GM19324 (cell line): ENCODE measurements at regions not wholly inside any gene's neighbourhood (a gene's known extent, or its start where the extent isn't known, plus 50 kb on each side); places are given as distances from the start of the nearest gene placed in this dataset.

Source experiments
- ATAC-seq: cut with Tn5 transposase; IDR thresholded peaks from one replicate; pipeline ENCODE4 v1.9.1; 2021; ENCODE audit warnings: mild to moderate bottlenecking, moderate library complexity; ENCODE audit not compliant: unreplicated experiment, low FRiP score

- ATAC-seq: no peak
Measured at GRCh38 chr1:193348769-193349535, 162.5 kb upstream of the B3GALT2 start.

DNA sequence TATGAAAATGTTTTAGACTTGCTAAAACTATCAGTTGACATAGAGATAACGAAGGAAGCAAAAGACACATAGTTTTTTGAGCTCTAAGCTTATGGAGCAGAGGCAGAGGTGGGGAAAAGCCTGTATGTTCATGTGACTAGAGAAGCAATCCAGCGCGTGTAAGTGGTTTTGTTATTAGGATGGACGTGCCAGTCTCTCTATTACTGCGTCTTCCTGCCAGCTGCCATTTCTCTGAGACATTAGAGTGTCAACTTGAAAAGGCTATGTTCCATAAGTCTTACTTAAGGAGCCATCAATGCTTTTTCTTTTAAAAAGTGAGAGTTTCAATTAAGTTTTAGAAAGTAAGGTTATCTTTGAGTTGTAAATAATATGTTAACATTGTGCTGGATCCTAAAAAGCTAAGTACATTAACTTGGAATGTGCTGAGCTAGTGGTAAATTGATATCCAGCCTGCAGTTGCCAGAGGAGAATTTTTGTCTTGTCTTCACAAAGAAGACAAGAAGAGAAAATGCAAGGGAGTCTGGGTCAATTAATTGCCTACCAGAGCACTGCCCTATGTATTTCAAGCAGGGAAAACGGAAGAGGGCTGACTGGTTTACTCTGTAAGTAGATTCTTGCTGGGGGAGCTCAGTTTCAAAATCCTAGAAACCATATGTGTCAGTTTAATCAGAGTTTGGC lies 161.8 kb upstream of the B3GALT2 start:
- ATAC-seq: no peak

DNA sequence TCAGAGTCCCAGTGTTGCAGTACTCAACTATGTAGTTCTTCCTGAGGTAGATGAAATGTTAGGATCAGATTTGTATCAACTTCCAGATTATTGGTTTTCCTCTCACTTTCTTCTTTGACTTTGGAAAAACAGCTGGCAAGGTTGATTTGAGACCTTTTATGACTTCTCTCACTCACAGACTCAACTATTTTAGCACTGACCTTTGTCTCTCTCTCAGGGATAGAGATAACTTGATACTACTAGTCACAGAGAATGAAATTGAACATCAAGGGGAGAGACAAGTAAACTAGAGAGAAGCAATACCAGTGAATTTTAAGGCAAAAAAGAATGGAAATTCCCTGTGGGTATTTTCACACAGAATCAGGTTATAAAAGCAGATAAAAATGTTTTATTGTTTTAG lies 159.7 kb upstream of the B3GALT2 start:
- no peak for ATAC-seq

DNA sequence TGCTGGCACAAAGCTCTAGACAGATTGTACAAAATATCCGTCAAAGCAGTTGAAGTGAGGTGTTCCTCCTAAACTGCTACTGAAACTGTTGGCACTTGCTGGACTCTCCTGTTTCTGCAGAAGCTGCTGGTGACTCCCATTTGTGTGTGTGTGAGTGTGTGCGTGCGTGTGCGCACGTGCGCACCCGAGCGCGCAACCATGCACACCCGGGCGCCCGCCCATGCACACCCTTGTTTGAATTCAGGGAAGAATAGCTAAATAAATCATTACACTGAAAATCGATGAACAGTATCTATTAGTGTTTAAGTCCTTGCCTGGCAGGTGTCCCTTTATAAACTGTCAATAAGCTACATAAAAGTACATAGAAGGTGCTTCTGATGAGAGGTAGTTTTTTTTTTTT lies 156.4 kb upstream of the B3GALT2 start:
- no peak for ATAC-seq

DNA sequence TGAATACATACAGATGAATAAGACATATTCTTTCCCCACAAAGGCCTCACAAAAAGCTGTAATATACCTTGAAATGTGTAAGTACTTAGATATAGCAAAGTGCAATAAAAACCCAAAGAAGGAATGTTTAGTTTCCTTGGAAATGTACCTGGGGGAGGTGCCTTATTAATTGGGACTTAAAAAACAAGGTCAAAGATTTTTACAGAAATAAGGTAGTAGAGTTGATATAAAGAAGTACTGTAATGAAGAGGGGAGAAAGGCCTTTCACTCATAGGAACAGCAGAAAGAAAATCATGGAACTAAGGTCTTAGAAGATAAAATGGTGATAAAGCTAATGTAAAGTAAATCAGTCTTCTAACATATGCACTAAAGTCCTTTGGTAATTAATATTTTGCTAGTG lies 153.9 kb upstream of the B3GALT2 start:
- ATAC-seq: no peak

DNA sequence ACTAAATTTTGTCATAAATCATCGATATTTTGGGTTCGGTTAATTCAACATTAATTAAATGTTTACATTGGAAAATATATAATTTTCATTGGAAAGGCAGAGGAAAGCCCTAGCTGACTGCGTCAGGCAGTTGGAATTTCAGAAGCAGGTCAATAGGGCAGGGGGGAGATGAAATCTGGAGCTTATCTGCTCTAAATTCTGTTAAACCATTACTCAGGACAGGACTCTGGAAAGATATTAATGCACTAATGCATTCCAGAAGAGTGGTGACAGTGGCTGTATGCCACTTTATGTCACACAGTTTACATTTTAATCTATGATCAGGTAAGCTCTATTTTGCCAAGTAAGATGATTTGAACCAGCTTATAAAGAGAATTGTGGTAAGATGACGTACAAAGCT lies 153.0 kb upstream of the B3GALT2 start:
- no peak for ATAC-seq

GRCh38 chr1:193338194-193338593 lies 151.8 kb upstream of the B3GALT2 start:
- no peak for ATAC-seq

DNA sequence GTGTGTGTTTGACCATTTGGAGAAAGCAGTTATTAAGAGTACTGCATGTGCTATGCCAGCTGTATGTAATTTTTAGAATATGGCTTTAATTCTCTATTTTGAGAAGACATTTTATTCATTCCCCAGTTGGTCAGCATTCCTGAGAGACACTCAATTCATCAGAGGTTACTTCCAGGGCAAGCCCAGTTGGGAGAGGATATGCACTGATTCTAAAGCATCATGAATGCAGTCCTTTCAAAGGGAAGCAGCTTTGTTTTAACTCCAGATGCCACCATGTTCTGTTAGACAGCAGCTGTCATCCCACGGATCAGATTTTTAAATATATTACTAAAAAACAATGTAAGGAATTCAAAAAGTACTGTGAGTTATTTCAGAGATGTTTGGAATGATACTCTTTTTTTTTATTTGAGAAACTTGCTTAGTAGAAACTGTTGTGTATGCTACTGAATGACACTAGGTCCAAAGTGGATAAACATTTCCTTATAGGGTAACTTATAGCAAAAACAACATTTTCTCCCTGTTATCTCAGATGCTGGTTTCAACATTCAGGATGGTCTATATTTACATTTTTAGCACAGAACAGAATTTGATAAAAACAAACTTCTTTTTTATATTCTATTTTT lies 149.5 kb upstream of the B3GALT2 start:
- ATAC-seq: no peak

- ATAC-seq: no peak
Measured at GRCh38 chr1:193333166-193333565, 146.8 kb upstream of the B3GALT2 start.

DNA sequence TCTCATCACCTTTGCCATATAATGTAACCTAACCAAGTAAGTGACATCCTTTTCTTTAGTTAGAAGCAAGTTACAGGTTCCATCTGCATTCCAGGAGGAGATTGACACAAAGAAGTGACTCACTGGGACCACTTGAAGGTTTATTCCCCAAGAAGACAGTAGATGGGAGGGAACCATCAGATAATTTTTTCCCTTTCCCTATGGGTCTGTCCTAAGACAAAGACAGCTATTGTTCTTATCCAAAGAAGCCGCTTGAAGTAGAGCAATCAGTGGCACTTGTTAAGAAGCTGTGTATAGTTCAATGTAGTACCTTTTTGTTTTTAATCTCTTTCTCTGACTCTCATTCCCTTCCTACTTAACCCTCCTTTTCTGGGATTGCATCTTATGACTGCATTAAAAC lies 139.9 kb upstream of the B3GALT2 start:
- no peak for ATAC-seq

GRCh38 chr1:193325771-193326170 lies 139.4 kb upstream of the B3GALT2 start:
- ATAC-seq: no peak

GRCh38 chr1:193325042-193325441 lies 138.6 kb upstream of the B3GALT2 start:
- no peak for ATAC-seq

- ATAC-seq: no peak
Measured at GRCh38 chr1:193322211-193322610, 135.8 kb upstream of the B3GALT2 start.

DNA sequence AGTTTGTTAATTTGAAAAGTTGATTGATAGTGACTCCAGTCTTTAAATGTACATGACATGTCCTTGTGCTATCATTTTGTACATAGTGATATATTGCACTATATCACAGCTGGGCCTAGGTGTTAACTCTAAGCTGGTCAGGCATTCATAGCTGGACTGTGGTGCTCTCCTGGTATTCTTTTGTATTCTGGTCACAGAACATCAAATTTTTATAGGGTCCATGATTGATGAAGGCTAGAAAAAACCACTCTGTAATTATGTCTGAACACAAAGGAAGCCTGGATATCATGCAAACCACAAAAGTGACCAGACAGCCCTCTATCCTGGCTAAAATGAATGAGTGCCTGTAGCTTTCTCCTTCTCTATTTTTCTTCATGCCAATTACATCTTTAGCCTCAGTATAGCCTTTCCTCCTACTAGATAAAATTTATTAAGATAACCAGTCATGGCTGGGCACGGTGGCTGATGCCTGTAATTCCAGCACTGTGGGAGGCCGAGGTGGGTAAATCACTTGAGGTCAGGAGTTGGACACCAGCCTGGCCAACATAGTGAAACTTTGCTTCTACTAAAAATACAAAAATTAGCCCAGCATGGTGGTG lies 134.9 kb upstream of the B3GALT2 start:
- no peak for ATAC-seq

- no peak for ATAC-seq
Measured at GRCh38 chr1:193320270-193320669, 133.9 kb upstream of the B3GALT2 start.

DNA sequence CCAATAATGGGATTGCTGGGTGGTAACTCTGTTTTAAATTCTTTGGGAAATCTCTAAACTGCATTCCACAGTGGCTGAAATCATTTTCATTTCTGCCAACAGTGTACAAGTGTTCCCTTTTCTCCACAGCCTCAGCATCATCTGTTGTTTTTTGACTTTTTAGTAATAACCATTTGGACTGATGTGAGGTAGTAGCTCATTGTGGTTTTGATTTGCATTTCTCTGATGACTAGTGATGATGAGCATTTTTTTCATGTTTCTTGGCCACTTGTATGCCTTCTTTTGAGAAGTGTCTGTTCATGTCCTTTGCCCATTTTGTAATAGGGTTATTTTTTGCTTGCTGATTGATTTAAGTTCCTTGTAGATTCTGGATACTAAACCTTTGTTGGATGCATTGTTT lies 131.9 kb upstream of the B3GALT2 start:
- no peak for ATAC-seq

DNA sequence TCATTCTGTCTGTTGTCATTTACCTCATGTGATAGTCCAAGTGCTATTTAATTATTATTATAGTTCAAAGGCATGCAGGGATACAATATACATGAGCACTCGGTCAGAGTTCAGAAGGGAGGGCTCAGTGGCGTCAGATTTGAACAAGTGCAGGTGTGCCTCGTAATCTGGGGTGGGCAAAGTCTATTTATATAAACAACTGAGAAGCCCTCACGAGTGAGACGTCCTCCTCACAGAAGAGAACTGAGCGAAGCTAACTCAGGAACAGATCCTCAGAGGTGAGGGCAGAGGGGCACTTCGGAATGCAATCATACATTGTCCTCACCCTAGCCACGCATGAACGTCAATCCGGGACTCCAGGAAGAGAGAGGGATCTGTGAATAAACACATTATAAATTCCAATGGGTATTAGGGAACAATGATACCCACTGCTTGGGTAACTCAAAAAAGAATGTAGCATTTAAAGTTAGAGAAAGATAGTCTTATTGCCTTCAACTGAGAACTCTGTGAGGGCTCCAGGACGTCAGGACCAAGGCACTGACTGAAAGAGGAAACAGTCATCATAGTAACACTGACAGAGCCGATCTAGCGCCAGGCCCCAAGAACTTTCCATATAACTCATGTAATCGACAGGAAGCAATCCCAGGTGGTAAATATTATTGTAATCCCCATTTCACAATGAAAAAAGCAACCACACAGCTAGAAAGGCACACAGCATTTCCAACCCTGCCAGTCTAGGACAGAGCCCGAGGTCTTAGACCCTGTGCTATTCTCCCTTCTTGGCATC lies 127.1 kb upstream of the B3GALT2 start:
- ATAC-seq: no peak

DNA sequence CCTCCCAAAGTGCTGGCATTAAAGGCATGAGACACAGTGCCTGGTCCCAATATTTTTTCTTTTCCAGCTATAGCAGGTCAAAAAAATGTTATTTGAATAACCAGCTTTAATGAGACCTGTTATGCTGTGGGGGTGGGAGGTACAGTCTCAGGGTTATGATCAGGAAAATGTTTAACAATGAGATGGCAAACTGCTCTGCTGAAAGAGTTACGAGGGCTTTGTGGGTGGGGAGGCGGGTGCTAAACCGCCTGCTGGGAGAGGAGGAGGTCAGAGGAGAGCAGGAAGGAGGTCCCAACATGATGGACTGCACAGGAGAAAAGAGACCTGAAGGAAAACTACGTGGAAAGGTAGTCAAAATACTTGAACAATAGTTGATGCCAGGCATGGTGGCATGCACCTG lies 126.0 kb upstream of the B3GALT2 start:
- ATAC-seq: no peak

- ATAC-seq: no peak
Measured at GRCh38 chr1:193311226-193311948, 125.0 kb upstream of the B3GALT2 start.

DNA sequence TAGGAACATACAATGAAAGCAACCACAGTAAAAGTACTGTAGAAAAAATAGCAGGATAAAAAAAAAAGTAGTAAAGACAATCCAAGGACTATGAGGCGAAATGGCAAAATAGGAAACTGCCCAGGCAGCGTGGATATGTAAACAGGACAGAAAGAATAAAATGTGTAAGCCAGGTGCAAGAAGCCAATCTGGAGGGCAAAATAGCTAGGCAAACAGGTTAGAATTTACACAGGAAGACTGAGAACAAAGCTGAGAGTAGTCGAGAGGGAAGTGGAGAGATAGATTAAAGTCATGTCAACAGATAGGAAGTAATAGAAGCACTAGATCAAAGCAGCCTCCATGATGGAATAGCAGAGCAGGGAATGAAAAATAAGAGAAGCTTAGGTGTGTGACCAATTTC lies 124.2 kb upstream of the B3GALT2 start:
- no peak for ATAC-seq
